DND-41 (cell line): ENCODE measurements at regions not wholly inside any gene's neighbourhood (a gene's known extent, or its start where the extent isn't known, plus 50 kb on each side); places are given as distances from the start of the nearest gene placed in this dataset.

Experiments
- EZH2 ChIP-seq: IDR thresholded peaks from 3 replicates; pipeline ENCODE4 v1.6.1; 2012; ENCODE audit warnings: borderline replicate concordance, low read depth, mild to moderate bottlenecking, moderate library complexity, low read length, inconsistent platforms; ENCODE audit not compliant: severe bottlenecking
- TF ChIP-seq, protein P1 (sequence below): IDR thresholded peaks from 2 replicates; pipeline ENCODE4 v1.5.1; 2012; ENCODE audit warnings: borderline replicate concordance, low read length, moderate library complexity, mild to moderate bottlenecking; ENCODE audit not compliant: poor library complexity, severe bottlenecking; ENCODE audit errors: extremely low read depth

DNA sequence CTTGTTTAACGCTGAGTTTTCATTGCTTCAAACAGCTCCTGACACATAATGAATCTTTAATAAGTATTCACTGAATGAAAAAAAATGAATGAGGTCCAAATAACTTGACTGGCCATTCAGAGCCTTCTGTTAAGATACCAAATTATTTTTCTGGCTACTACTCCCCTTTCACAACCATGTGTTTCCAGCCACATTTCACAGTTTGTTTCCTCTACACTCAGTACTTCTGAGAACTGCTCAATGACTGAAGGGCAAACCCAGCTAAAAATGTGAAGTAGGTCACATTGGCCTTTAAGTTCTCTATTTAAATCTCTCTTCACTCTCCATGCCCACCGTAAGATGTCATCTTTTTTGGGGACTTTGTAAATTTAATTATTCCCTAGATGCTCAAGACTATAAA, 78.4 kb upstream of the KRR1 start:
- TF ChIP-seq, protein P1, sequence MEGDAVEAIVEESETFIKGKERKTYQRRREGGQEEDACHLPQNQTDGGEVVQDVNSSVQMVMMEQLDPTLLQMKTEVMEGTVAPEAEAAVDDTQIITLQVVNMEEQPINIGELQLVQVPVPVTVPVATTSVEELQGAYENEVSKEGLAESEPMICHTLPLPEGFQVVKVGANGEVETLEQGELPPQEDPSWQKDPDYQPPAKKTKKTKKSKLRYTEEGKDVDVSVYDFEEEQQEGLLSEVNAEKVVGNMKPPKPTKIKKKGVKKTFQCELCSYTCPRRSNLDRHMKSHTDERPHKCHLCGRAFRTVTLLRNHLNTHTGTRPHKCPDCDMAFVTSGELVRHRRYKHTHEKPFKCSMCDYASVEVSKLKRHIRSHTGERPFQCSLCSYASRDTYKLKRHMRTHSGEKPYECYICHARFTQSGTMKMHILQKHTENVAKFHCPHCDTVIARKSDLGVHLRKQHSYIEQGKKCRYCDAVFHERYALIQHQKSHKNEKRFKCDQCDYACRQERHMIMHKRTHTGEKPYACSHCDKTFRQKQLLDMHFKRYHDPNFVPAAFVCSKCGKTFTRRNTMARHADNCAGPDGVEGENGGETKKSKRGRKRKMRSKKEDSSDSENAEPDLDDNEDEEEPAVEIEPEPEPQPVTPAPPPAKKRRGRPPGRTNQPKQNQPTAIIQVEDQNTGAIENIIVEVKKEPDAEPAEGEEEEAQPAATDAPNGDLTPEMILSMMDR, result no peak
- TF ChIP-seq EZH2, result no peak
